NCI-H1436 treated with DMSO at 0.1 percent for 48 hours (cell line): ENCODE measurements at regions not wholly inside any gene's neighbourhood (a gene's known extent, or its start where the extent isn't known, plus 50 kb on each side); places are given as distances from the start of the nearest gene placed in this dataset.
"Not testable (repeated sequence)": the region's sequence is repeated elsewhere in the genome, so short reads cannot be mapped to it uniquely, and the experiment has no call there.

Experiments used
- DNase-seq: peaks from one replicate; lab custom pipeline; 2025; lab: John Stamatoyannopoulos, UW

GRCh38 chr5:52156809-52157208 is 630.9 kb upstream of the ITGA1 start:
- not testable (repeated sequence) for DNase-seq

GRCh38 chr5:52165806-52166205 is 621.9 kb upstream of the ITGA1 start:
- not testable (repeated sequence) for DNase-seq

DNA sequence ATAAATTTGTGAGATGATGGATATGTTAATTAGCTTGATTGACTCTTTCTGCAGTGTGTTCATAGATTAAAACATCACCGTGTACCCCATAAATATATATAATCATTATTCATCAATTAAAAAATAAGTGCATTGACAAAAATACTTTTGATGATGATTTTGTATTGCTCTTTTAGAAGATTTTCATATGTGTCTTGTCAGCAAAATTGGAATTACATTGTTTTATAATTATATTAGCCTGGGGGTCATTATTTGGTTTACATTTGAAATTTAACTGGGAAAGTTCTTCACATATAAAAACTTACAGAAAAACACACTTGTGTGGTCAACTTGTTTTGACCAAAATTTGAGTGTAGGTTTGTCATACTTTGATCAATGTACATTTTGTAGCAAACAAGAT is 614.6 kb upstream of the ITGA1 start:
- no peak for DNase-seq

GRCh38 chr5:52177193-52177592 is 610.5 kb upstream of the ITGA1 start:
- DNase-seq, result no peak

DNA sequence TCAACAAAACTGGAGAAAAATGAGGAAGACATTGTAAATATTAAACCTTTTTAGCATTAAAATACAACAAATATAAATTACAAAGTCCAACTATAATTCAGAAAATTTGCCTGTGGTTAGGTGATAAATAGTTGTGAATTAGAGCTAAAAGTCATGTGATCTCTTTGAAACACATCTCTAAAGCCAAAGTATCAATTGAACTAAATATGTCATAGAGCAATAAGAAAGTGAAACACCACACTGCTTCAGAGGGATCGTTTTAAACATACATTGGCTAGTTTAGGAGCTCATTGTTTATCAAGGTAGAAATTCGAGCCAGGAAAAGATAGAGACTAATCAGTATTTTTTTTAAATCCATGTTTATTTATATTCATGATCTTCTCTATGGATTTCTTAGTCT is 606.3 kb upstream of the ITGA1 start:
- no peak for DNase-seq

DNA sequence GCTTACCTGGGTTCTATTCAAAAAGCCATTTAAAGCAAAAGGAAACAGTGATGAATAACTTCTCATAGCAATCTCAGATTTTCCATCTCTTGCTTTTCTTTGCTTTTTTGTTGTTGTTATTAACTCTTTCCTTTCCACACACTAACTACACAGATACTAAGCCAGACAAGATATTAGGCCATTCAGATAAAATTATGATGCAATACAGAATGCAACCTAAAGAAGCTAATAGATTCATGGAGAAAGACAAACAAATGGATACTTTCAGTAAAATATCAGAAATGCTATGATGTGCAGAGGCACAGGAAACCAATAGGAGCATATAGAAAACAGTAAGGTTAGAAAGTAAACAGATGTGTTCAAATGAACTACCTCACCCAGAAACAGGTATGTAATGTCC is 597.0 kb upstream of the ITGA1 start:
- DNase-seq, result no peak

GRCh38 chr5:52199833-52200232 is 587.9 kb upstream of the ITGA1 start:
- DNase-seq, result no peak

GRCh38 chr5:52202256-52202655 is 585.5 kb upstream of the ITGA1 start:
- no peak for DNase-seq

GRCh38 chr5:52204310-52204709 is 583.4 kb upstream of the ITGA1 start:
- no peak for DNase-seq
